Right forelimb (tissue), 1 donor: ENCODE measurements at regions not wholly inside any gene's neighbourhood (a gene's known extent, or its start where the extent isn't known, plus 50 kb on each side); places are given as distances from the start of the nearest gene placed in this dataset.
"Not testable (repeated sequence)": the region's sequence is repeated elsewhere in the genome, so short reads cannot be mapped to it uniquely, and the experiment has no call there.

Experiments
- DNase-seq: peaks from one replicate; pipeline ENCODE4 v3.0.0-alpha.2; 2018

- DNase-seq: no peak
Measured at GRCh38 chr7:42550706-42551470, 313.9 kb upstream of the GLI3 start.

GRCh38 chr7:42549866-42550485, 313.0 kb upstream of the GLI3 start:
- DNase-seq: no peak

GRCh38 chr7:42548816-42549611, 312.0 kb upstream of the GLI3 start:
- DNase-seq: no peak

GRCh38 chr7:42545049-42545724, 308.2 kb upstream of the GLI3 start:
- no peak for DNase-seq

GRCh38 chr7:42543953-42544352, 306.9 kb upstream of the GLI3 start:
- DNase-seq: no peak

- not testable (repeated sequence) for DNase-seq
Measured at GRCh38 chr7:42542446-42542845, 305.4 kb upstream of the GLI3 start.

GRCh38 chr7:42534441-42534840, 297.4 kb upstream of the GLI3 start:
- DNase-seq: no peak

- DNase-seq: no peak
Measured at GRCh38 chr7:42527004-42527403, 290.0 kb upstream of the GLI3 start.

- peak; percentile 50 for DNase-seq
Measured at GRCh38 chr7:42522227-42522991, 285.4 kb upstream of the GLI3 start.

- no peak for DNase-seq
Measured at GRCh38 chr7:42511027-42511426, 274.0 kb upstream of the GLI3 start.

- no peak for DNase-seq
Measured at GRCh38 chr7:42506097-42506496, 269.1 kb upstream of the GLI3 start.

GRCh38 chr7:42502022-42502421, 265.0 kb upstream of the GLI3 start:
- DNase-seq: no peak

- no peak for DNase-seq
Measured at GRCh38 chr7:42495256-42495655, 258.2 kb upstream of the GLI3 start.

- no peak for DNase-seq
Measured at GRCh38 chr7:42494736-42495135, 257.7 kb upstream of the GLI3 start.

- no peak for DNase-seq
Measured at GRCh38 chr7:42494199-42494710, 257.2 kb upstream of the GLI3 start.

- DNase-seq: peak; percentile 91
Measured at GRCh38 chr7:42493436-42494198, 256.6 kb upstream of the GLI3 start.

- DNase-seq: no peak
Measured at GRCh38 chr7:42492920-42493319, 255.9 kb upstream of the GLI3 start.

GRCh38 chr7:42491106-42491505, 254.1 kb upstream of the GLI3 start:
- no peak for DNase-seq

GRCh38 chr7:42489299-42489698, 252.3 kb upstream of the GLI3 start:
- DNase-seq: no peak

- no peak for DNase-seq
Measured at GRCh38 chr7:42485301-42485766, 248.3 kb upstream of the GLI3 start.

GRCh38 chr7:42483886-42484285, 246.9 kb upstream of the GLI3 start:
- no peak for DNase-seq
